ENCODE measurements at regions not wholly inside any gene's neighbourhood (a gene's known extent, or its start where the extent isn't known, plus 50 kb on each side); places are given as distances from the start of the nearest gene placed in this dataset.
"Not testable (repeated sequence)": the region's sequence is repeated elsewhere in the genome, so short reads cannot be mapped to it uniquely, and the experiment has no call there.

- no peak for DNase-seq (ENCODE audit: low read depth)
These were observed 714.2 kb upstream of the LCORL start for GRCh38 chr4:18735740-18736268.

DNA sequence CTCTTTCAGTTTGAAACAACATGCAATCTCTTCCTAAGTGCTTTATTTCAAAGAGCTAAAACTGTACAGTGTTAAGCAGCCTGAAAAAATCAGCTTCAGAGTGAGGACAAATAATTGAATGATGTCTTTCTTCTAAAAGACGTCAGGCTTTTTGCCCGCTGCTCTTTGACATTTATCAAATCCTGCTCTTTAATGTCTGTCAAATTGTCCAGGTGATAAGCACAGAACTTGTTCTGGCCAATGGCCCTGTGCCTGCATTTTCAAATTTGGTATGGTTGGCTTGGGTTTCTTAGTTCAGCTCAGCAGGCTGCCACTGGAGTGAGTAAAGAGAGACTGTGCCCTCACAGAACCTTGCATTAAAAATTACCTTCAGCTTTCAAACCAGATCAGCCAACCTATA lies 712.9 kb upstream of the LCORL start:
- no peak for DNase-seq (ENCODE audit: low read depth)

GRCh38 chr4:18733961-18734360 lies 712.4 kb upstream of the LCORL start:
- DNase-seq (ENCODE audit: low read depth) = no peak

GRCh38 chr4:18722748-18723191 lies 701.2 kb upstream of the LCORL start:
- no peak for DNase-seq (ENCODE audit: low read depth)

- no peak for DNase-seq (ENCODE audit: low read depth)
These were observed 676.7 kb upstream of the LCORL start for GRCh38 chr4:18698119-18698883.

DNA sequence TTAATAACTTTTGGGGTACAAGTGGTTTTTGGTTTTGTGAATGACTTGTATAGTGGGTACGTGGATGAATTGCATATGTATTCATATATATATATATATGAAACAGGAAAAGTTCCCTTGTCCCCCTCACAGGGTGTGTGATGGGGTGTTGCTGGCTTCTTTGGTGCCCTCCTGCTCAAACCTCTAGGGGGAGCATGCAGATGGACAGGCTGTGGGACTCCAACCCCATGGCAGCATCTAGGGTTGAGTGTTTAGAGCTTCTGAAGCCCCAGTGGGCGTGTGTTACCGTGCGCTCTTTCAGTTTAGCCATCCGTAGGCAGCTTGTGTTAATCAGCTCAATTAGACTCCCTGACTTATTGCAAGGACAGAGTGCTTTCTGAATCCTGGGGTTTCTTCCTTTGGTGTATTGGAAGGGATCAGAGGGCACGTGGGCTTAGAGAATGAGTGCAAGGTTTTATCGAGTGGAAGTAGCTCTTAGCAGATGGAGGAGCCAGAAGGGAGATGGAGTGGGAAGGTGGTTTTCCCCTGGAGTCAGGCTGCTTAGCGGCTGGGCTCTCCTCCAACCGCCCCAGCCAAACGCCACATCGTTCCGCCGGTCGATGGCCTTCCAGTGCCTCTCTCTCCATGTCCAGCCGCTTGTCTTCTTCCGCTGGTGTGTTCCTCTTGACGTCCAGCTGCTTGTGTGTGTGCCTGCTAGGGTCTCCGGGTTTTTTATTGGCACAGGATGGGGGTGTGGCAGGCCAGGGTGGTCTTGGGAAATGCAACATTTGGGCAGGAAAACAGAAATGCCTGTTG lies 674.4 kb upstream of the LCORL start:
- DNase-seq (ENCODE audit: low read depth) = no peak

DNA sequence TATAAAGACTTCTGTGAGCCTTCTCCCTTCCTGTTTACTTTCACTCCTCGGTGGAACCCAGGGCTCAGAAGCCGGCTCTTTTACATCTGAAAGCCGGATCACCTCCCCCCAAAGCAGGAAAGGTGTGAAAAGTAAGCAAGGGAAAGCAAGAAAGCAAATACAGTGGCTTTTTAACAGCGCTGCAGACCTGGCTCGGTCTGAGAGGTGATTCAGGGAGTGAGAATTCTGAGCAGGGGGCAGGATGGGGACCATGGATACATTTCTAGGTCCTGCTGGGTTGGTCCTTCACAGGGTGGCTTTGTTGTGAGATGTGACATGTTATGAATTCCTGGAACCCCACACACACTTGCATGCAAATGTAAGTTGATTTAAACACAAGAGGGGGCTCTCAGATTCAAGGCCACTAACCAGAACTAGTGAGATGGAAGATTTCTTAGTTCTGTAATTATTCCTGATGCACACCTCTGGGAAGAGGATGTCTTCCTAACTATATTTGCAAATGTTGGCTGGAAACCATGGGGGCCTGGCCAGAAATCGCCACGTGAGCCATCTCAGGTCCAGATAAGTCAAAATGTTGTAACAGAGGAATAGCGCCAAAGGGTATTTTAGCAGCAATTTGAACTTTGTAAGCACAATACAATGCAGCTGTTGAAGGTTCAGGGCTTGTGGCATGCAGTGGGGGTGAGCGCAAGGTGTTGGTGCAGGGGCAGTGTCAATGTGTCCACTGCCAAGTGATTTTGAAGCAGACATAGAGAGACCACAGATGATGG lies 670.1 kb upstream of the LCORL start:
- DNase-seq (ENCODE audit: low read depth) = no peak

- no peak for DNase-seq (ENCODE audit: low read depth)
These were observed 668.9 kb upstream of the LCORL start for GRCh38 chr4:18690291-18690955.

- no peak for DNase-seq (ENCODE audit: low read depth)
These were observed 668.0 kb upstream of the LCORL start for GRCh38 chr4:18689308-18690115.

DNA sequence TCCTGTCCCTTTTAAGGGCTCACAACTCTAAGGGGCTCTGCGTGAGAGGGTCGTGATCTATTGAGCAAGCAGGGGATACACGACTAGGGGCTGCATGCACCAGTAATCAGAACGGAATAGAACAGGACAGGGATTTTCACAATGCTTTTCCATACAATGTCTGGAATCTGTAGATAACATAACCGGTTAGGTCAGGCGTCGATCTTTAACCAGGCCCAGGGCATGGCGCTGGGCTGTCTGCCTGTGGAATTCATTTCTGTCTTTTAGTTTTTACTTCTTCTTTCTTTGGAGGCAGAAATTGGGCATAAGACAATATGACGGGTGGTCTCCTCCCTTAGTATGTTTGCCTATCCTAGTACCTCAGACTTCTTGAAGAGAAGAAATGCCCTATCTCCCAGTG lies 666.8 kb upstream of the LCORL start:
- not testable (repeated sequence) for DNase-seq (ENCODE audit: low read depth)

DNA sequence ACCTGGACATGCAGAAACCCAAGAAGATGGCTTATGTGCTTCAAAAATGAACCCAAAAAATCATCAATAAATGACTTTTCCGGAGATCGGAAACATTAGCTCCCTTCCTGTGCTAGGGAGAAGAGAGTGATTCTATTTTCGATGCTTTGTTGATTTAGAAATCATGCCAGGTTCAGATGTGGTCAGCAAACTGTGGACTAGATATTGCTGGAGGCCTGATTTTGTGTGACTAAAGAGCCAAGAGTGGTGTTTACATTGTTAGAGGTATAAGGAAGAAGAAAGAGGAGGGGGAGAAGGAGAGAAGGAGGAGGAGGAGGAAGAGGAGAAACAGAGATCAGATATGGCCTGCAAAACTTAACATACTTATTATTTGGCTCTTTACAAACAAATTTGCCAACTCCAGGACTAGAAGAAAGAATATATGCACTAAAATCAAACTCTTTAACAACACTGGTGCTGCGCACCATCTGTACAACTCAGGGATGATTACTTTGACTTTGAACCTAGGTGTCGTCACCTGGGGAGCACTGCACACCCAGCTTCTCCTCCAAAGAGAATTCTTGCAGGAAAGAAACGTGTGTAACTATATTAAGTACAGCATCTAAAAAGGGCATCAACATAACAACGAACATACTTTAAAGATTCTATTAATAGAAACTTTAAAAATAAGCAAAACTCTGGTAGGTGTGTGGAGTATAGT lies 664.9 kb upstream of the LCORL start:
- DNase-seq (ENCODE audit: low read depth) = no peak

DNA sequence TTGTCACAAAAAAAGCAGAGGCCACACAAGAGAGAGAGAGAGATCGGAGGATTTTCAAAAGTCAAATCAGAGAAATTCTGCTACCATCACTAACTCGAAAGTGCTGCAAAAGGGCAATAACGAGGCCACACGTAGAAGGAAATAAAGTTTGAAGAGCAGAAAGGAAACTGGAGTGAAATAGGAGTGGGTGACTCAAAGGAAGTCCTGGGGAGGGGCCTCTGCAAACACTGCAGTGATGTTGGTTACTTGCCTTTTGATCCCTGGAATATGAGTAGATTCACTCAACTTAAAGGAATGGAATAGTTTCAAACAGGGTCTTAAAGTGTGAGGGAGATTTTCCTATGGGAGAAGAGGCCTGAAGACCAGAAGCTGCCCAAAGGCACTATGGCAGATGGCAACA lies 663.4 kb upstream of the LCORL start:
- no peak for DNase-seq (ENCODE audit: low read depth)

- no peak for DNase-seq (ENCODE audit: low read depth)
These were observed 655.0 kb upstream of the LCORL start for GRCh38 chr4:18676526-18676915.

DNA sequence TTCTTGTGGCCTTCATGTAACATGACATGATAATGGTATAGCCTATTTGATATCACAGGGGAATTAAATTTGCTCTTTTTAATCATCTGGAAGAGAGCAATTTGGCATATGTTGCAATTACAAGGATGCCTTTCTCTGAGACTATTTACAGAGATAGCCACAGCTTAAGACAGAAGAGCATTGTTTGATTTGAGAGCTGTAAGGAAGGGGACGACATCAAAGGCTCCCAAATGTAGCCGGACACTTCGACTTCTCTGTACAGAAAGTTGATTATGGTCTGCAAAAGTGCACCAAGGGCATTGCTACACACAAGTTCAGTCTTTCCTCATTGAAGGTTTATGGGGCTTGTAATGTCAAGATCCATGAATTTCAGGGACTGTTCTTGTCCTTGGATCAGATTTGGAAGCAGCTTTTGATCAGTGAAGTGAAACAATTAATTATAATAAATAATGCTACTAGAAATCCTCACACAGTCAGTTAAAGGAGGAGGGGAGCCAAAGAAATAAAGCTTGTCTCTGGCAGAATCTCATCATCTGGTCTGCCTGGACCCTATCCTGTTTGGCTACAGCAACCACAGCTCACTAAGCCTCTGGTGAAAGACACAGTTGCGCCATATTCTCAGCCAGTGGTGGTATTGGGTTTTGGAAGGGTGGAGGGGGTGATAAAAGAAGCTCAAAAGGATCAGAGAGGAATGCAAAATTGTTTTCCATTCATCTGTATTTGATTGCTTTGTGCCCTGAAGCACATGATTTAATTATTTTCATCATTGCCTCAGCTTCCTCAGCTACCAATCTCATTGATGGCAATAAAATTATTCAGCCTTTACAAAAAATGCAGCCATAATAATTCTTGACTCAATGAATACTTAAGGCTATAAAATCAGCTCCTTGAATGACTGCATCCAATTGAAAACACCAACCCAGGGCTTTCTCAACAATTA lies 654.3 kb upstream of the LCORL start:
- no peak for DNase-seq (ENCODE audit: low read depth)

DNA sequence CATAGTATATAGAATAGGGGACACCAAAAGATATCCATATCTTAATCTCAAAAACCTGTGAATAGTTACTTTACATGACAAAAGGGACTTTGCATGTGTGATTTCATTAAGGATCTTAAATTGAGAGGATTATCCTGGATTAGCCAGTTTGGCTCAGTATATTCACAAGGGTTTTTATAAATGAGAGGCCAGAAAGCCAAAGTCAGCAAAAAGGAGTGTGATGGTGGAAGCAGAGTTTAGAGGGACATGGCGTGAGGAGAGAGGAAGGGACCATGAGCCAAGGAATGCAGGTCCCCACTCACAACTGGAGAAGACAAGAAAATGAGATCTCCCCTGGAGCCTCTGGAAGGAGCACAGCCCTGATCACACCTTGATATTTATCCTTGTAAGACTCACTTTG lies 648.5 kb upstream of the LCORL start:
- no peak for DNase-seq (ENCODE audit: low read depth)

DNA sequence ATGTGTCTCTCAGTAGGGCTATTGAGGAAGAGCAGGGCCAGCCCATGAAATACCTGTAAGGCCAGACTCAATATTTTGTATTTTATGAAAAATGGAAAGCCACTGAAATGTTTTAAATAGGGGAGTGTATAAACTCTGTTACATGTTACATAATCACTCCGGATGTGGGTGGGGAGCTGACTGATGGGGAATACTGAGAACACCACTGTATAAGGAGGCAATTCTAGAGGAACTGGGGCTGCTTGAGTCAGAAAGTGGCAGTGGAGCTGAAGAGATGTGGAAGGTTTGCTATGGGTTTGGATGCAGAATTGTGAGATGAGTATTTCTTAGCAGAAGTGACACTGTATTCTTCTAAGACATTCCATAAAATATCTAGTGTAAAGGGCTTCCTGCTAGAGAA lies 647.8 kb upstream of the LCORL start:
- no peak for DNase-seq (ENCODE audit: low read depth)

DNA sequence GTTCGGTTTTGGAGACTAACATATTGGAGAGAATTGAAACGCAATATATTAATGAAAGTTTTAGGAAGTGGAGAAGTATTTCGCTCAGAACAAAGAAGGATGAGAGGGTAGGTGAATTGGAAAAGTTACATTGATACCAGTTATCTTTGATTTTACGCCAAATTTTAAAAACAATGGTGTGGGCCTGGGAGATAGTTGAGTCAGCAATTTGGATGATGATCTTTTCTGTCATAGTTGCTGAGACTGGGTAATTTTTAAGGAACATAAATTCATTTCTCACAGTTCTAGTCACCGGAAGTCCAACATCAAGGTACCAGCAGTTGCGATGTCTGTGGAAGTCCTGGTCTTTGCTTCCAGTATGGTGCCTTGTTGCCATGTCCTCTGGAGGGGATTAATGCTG lies 644.8 kb upstream of the LCORL start:
- no peak for DNase-seq (ENCODE audit: low read depth)

GRCh38 chr4:18664171-18664570 lies 642.6 kb upstream of the LCORL start:
- DNase-seq (ENCODE audit: low read depth) = no peak

DNA sequence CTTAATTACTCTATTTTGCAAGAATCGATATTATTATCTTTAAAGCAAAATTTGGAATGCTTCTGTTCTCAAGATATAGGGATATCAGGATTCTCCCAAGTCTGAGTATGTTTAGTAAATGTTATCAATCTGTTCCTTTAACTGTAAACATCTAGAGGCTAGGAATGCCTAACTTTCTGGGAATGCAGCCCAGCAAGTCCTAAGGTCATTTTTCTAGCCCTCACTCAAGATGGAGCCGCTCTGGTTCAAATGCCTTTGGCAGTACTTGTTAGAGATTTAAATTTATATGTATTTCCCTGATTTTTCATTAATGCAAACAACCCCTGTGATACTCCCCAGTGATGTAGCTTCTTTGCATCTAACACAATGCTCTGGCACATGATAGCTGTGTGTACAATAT lies 623.8 kb upstream of the LCORL start:
- DNase-seq (ENCODE audit: low read depth) = no peak
